Stimulated activated CD8-positive, alpha-beta memory T cell treated with anti-CD3 and anti-CD28 coated beads, Interleukin-4, amount 100 ng/mL, for 4 hours (primary cell): ENCODE measurements at regions not wholly inside any gene's neighbourhood (a gene's known extent, or its start where the extent isn't known, plus 50 kb on each side); places are given as distances from the start of the nearest gene placed in this dataset.

Experiments used
- DNase-seq, 2 donors: peaks; one replicate each; pipeline ENCODE4 v3.0.0-alpha.2; 2020; ENCODE audit warnings: low read depth in 2 of 2, low spot score in 1 of 2

DNA sequence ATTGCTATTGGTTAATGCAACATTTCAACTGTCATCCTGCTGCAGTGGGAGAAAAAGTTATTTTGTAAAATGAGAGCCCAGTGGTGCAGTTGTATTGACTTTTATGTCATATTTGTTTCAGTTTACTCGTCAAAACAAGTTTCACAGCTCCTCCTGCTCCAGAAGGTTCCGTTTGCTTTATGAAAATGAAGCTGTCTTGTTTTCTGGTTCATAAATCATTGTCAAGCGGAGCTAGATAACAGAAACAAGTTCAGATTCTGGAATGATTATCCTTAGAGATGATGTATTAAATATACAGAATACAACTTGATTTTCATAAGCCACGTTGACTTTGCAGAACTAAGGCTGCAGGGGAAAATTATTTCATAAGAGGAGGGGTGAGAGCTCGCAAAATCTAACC lies 970.5 kb upstream of the NR2F2 start:
- no peak for DNase-seq

- no peak for DNase-seq
Measured at GRCh38 chr15:95362306-95362705, 968.2 kb upstream of the NR2F2 start.

DNA sequence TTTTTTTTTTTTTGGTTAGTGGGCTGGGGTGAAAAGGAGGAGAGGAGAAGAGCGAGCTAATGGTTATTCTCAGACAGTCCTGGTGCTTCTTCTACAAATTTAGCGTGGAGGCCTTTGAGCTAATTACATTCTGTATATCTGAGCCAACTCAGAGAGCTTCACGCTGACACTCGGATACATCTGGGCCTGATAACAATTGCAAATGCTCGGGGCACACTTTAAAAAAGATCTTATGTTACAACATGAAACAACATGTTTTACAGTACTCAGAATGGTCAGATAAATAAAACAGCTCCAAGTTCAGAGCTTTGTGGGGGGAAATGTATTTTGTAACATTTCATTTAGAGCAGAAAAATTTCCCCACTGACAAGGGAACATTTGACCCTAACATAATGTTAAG lies 966.9 kb upstream of the NR2F2 start:
- no peak for DNase-seq

DNA sequence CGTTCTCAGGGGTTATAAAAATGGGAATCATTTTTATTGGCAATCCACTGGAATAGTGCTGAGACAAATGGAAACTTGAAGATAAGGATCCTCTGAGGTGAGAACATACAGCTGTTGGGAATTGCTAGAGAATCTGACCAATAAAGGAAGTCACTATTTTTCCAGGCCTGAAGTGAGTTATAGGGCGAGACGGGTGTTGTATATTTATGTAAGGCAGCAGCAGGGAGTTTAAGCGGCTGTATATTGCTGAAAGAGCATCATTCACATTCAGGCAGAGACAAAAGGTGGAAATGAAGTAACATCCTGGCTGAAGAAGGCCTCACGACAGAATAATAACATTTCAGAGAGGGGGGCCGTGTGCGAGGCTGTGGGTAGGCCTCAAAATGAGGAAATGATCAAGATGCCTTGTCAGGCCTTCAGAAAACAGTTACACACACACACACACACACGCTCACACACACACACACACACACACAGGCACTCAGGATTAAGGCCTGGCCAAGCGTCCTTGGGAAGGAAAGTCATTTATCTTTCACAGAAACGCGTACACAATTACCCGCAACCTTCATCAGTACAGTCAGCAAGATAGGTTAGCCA lies 964.9 kb upstream of the NR2F2 start:
- no peak for DNase-seq

- DNase-seq, result no peak
Measured at GRCh38 chr15:95368191-95368590, 962.3 kb upstream of the NR2F2 start.

- no peak for DNase-seq
Measured at GRCh38 chr15:95368755-95369601, 961.5 kb upstream of the NR2F2 start.

- no peak for DNase-seq
Measured at GRCh38 chr15:95370291-95370690, 960.2 kb upstream of the NR2F2 start.

DNA sequence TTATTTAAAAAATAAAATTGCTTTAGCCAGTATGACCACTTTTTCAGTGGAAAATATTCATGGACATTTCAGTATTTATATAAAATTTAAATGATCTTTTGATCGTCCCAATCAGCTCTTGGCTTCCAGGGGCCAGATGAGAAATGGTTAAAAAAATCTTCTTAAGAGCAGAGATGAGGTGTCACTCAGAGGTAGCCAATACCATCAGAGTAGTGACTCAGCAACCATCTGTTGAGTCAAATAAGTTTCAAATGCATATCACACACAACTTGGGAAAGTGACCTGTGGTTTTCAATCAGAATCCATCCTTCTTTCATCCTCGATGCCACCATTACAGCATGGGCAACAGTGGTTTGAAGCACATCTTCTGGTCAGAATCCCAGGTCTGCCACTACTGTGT lies 958.8 kb upstream of the NR2F2 start:
- DNase-seq, result no peak

GRCh38 chr15:95375281-95375680 lies 955.2 kb upstream of the NR2F2 start:
- DNase-seq, result no peak

GRCh38 chr15:95377258-95377852 lies 953.1 kb upstream of the NR2F2 start:
- DNase-seq, result no peak

DNA sequence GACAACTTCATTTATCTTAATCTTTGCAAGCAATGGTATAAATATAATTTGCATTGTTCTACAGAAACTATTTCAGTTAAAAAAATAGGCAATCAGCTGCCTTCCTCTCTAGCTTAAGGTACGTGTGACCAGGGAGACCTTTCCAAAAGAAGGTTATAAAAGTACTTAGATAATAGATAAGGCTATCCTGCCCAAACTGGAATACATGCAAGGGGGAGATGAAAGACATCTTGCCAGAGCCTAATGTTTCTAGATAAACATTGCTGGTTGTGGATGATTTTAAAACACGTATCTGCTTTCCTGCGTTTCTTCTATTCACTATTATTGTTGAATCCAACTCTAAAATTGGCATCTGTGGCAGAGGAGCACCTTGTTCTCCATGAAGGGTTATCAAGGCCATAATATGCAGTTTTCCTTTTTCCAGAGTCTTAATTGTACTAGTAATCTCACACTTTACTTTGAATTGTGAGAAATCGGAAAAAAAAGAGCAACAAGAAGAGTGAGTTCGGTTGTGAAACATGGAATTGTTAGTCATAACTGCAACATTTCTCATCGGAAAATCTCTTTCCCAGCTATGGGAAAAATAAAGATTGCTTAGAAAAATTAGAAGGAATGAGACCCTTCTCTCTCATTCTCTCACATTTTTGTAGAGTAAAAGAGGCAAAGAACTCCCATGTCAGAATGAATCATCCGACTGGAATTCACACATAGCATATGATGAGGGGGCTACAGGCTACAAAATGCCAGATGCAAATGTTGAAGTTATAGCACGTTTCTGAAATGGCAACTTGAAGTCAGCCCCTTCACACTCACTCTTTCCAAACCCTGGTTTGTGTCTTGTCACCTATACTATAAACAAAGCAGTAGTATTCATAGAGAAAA lies 936.1 kb upstream of the NR2F2 start:
- no peak for DNase-seq

DNA sequence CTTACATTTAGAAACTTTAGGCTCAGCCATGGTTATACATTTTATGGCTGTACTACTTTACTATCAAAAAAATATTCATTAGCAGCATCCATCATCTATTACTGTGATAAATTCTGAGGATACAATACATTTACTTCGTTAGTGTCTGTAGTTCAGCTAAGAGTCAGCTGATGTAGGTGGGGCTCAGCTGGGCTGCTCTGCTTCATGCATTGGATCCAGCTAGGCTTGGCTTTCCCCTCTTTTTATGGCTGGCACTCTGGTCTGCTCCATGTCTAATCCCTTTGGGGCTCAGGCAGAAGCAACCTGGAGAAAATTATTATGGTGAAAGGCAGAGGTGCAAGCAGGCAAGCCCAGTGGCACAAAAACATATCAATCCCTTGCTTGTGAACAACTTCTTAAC lies 930.1 kb upstream of the NR2F2 start:
- no peak for DNase-seq

- no peak for DNase-seq
Measured at GRCh38 chr15:95401587-95401986, 928.9 kb upstream of the NR2F2 start.

DNA sequence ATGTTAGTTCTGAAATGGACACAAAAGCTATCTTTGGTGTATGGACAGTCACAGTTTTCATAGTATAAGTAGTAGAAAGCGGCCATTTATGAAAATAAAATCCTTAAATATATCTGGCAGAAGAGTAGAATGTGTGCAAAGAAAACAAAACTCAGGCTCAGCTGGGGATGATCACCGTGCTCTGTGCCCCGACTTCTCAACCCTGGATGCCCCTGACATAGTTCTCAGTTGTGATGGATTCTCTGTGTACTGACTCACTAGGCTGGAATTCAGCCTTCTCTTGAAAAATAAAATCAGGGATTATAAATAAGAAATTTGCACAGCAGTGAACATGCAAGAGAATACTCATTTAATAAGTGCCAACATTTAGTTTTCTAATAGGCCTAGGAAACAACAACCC lies 925.1 kb upstream of the NR2F2 start:
- DNase-seq, result no peak

- DNase-seq, result no peak
Measured at GRCh38 chr15:95407534-95407933, 923.0 kb upstream of the NR2F2 start.

DNA sequence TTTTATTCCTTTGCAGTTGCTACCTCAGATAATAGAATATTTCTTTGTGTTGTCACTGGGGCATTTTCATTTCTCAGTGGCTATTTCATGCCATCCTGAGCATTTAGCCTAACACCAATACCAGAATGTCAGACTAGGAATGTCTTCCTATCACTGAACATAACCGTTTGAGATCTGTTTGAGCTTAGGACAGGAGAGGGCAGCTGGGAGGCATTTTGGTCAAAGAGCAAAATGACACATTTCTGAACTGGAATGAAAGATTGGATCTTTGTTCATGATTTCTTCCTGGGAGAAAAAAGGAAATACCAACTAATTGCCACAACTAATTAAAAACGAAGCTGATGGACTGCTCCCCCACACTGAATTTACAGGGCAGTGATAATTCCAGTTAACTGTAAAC lies 921.3 kb upstream of the NR2F2 start:
- DNase-seq, result no peak

GRCh38 chr15:95409626-95410310 lies 920.7 kb upstream of the NR2F2 start:
- no peak for DNase-seq

GRCh38 chr15:95410757-95411156 lies 919.7 kb upstream of the NR2F2 start:
- no peak for DNase-seq

DNA sequence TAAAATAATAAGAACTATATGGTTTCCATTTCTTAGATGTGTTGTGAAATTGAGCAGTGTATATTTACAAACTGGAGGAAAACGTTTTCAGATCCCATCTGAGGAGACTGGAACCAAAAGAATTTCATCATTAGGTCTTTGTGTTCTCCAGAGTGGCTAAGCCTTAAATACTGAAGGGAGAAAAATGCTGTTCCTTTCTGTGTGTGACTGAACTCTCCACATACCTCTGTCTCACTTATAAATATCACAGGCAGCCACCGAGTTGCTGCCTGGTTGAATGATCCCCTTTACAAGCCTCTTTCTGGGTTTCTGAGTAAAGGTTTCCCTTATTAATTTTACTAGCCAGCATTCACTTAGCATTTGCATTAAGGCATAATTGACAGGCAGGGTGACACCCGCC lies 913.9 kb upstream of the NR2F2 start:
- DNase-seq, result no peak

GRCh38 chr15:95417761-95418160 lies 912.7 kb upstream of the NR2F2 start:
- no peak for DNase-seq

GRCh38 chr15:95422255-95422654 lies 908.2 kb upstream of the NR2F2 start:
- DNase-seq, result no peak
